PFSK-1 (cell line): ENCODE measurements at regions not wholly inside any gene's neighbourhood (a gene's known extent, or its start where the extent isn't known, plus 50 kb on each side); places are given as distances from the start of the nearest gene placed in this dataset.

Source experiments
- FOXP2 ChIP-seq: optimal IDR thresholded peaks from 2 replicates; pipeline ENCODE3; 2011; ENCODE audit warnings: borderline replicate concordance, control low read depth, inconsistent platforms; ENCODE audit not compliant: insufficient read depth; ENCODE audit errors: extremely low read length, extremely low read depth
- POLR2AphosphoS5 ChIP-seq: IDR thresholded peaks from 2 replicates; pipeline ENCODE4 v1.6.1; 2012; ENCODE audit warnings: low read depth, mild to moderate bottlenecking, control low read depth, low read length, moderate library complexity
- REST ChIP-seq, 2 experiments: IDR thresholded peaks; 2 replicates each; pipeline versions ENCODE4 v1.6.1 to v1.8.0; 2011 to 2012; ENCODE audit warnings: low read depth in 2 of 2, low read length in 2 of 2, control low read depth in 1 of 2, inconsistent platforms in 1 of 2, mild to moderate bottlenecking in 1 of 2, moderate library complexity in 1 of 2; ENCODE audit not compliant: insufficient read depth in 1 of 2
- SIN3A ChIP-seq: IDR thresholded peaks from 2 replicates; pipeline ENCODE4 v1.6.1; 2012; ENCODE audit warnings: mild to moderate bottlenecking, low read length, moderate library complexity, borderline replicate concordance; ENCODE audit not compliant: insufficient read depth
- TAF1 ChIP-seq: IDR thresholded peaks from 2 replicates; pipeline ENCODE4 v1.6.1; 2012; ENCODE audit warnings: low read length, control low read depth, borderline replicate concordance; ENCODE audit not compliant: insufficient read depth

- TF ChIP-seq REST (IDR thresholded peaks at IDR 0.05; ENCODE audit: insufficient read depth in 1 of 2, low read depth in 2 of 2, low read length in 2 of 2) (no peak), SIN3A (no peak), FOXP2 (no peak), POLR2AphosphoS5 (no peak), TAF1 (no peak)
Observed at GRCh38 chr4:178535939-178536579, 1093.8 kb upstream of the AGA start.

- TF ChIP-seq POLR2AphosphoS5 = no peak
- TF ChIP-seq TAF1 = no peak
- TF ChIP-seq REST (IDR thresholded peaks at IDR 0.05; ENCODE audit: insufficient read depth in 1 of 2, low read depth in 2 of 2, low read length in 2 of 2) = no peak
- no peak for TF ChIP-seq SIN3A
- TF ChIP-seq FOXP2 = no peak
Observed at GRCh38 chr4:178553201-178553600, 1111.0 kb upstream of the AGA start.

GRCh38 chr4:178554352-178554751 is 1112.1 kb upstream of the AGA start:
- no peak for TF ChIP-seq TAF1
- no peak for TF ChIP-seq SIN3A
- TF ChIP-seq POLR2AphosphoS5 = no peak
- TF ChIP-seq REST (IDR thresholded peaks at IDR 0.05; ENCODE audit: insufficient read depth in 1 of 2, low read depth in 2 of 2, low read length in 2 of 2) = no peak
- TF ChIP-seq FOXP2 = no peak

- TF ChIP-seq REST (IDR thresholded peaks at IDR 0.05; ENCODE audit: insufficient read depth in 1 of 2, low read depth in 2 of 2, low read length in 2 of 2) (no peak), POLR2AphosphoS5 (no peak), FOXP2 (no peak), TAF1 (no peak), SIN3A (no peak)
Observed at GRCh38 chr4:178556796-178557195, 1114.6 kb upstream of the AGA start.

GRCh38 chr4:178577933-178578332 is 1135.7 kb upstream of the AGA start:
- TF ChIP-seq REST (IDR thresholded peaks at IDR 0.05; ENCODE audit: insufficient read depth in 1 of 2, low read depth in 2 of 2, low read length in 2 of 2) = no peak
- no peak for TF ChIP-seq POLR2AphosphoS5
- TF ChIP-seq TAF1 = no peak
- no peak for TF ChIP-seq FOXP2
- no peak for TF ChIP-seq SIN3A
